Body of pancreas (tissue), 4 donors: ENCODE measurements at regions not wholly inside any gene's neighbourhood (a gene's known extent, or its start where the extent isn't known, plus 50 kb on each side); places are given as distances from the start of the nearest gene placed in this dataset.

ENCODE experiments used
- POLR2A ChIP-seq, 3 donors: fragments of 450-650 bp; IDR thresholded peaks; one replicate each; pipeline ENCODE4 v1.6.1; 2016; ENCODE audit warnings: antibody characterized with exemption in 3 of 3, mild to moderate bottlenecking in 2 of 3
- TF ChIP-seq, protein P1 (sequence below), 7 experiments: fragments of 450-650 bp in 4 of 7; fragments of 200-600 bp in 3 of 7; sonication (generic) in 3 of 7; IDR thresholded peaks; one replicate each; pipeline ENCODE4 v1.5.1; 2016 to 2019; ENCODE audit warnings: antibody characterized with exemption in 7 of 7

DNA sequence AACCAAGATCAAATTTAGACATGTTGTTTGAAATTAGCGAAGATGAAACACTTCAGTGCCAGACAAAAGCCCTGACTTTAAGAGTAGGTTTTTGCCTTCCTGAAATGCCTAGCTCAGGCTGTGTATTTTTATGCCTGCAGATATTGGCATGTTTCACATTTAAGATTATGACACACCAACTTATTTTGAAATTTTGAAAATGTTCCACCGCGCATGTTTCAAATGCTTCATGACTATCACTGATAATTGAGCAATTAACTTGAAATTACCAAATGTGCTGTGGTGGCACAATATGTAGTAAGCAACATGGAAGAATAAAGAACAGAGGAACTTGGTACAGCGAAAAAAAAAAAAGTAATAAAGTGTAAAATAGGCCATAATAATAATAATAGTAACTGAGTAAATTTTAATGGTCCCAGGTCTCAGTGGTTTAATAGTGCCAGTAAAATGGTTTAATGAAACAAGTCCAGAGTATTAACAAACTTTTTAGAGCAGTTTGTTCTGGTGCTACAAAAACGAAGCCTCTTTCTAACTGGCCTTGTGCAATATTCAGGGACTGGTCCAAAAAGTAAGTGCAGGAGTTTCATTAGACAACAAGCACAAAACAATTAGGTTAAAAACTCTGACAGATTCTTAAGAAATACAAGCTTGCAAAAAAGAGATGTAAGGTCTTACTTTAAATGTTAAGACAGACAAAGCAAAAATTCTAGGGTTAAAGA lies 112.5 kb upstream of the SOX6 start:
- TF ChIP-seq, protein P1, sequence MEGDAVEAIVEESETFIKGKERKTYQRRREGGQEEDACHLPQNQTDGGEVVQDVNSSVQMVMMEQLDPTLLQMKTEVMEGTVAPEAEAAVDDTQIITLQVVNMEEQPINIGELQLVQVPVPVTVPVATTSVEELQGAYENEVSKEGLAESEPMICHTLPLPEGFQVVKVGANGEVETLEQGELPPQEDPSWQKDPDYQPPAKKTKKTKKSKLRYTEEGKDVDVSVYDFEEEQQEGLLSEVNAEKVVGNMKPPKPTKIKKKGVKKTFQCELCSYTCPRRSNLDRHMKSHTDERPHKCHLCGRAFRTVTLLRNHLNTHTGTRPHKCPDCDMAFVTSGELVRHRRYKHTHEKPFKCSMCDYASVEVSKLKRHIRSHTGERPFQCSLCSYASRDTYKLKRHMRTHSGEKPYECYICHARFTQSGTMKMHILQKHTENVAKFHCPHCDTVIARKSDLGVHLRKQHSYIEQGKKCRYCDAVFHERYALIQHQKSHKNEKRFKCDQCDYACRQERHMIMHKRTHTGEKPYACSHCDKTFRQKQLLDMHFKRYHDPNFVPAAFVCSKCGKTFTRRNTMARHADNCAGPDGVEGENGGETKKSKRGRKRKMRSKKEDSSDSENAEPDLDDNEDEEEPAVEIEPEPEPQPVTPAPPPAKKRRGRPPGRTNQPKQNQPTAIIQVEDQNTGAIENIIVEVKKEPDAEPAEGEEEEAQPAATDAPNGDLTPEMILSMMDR (IDR thresholded peaks at IDR 0.05): no peak
- no peak for TF ChIP-seq POLR2A (IDR thresholded peaks at IDR 0.05)
